Endothelial cell of umbilical vein (primary cell): ENCODE measurements at regions not wholly inside any gene's neighbourhood (a gene's known extent, or its start where the extent isn't known, plus 50 kb on each side); places are given as distances from the start of the nearest gene placed in this dataset.

Source experiments
- BruUV-seq: library from RNA; stranded (reverse); fragments of 400-500 nt; replicated peaks from 2 replicates; lab custom pipeline; 2021; lab: Mats Ljungman, UMichigan
- CTCF ChIA-PET: fragments of 300-600, 350-600 bp; sonication (Branson Sonifier 250); formaldehyde crosslinking; loops from one replicate; lab custom pipeline; 2021; ENCODE audit warnings: antibody characterized with exemption, inconsistent platforms; lab: Charles Lee
- POLR2A ChIA-PET: fragments of 300-600, 350-600 bp; sonication (Branson Sonifier 250); formaldehyde crosslinking; loops from one replicate; lab custom pipeline; 2021; ENCODE audit warnings: antibody characterized with exemption, inconsistent platforms; lab: Charles Lee
- DNase-seq: peaks from one replicate; pipeline ENCODE4 v3.0.0-alpha.2; 2011; ENCODE audit warnings: low read depth, low spot score
- FAIRE-seq: peaks from 2 replicates; lab custom pipeline; 2011; peaks lifted over from hg19 to GRCh38; lab: Jason Lieb, UNC
- H2AFZ ChIP-seq: 2 replicates; pipeline ENCODE4 v1.6.0; 2012; ENCODE audit warnings: low read depth, low read length, control low read depth, inconsistent platforms
- H3K27ac ChIP-seq: 2 replicates; pipeline ENCODE4 v1.5.1; 2011; ENCODE audit warnings: low read depth, mild to moderate bottlenecking, control low read depth, low read length, moderate library complexity; ENCODE audit not compliant: insufficient read depth
- H3K27me3 ChIP-seq, 2 experiments: 2 replicates each; pipeline versions ENCODE4 v1.6.0 to v1.6.1; 2011; ENCODE audit warnings: low read length in 2 of 2, mixed read lengths in 1 of 2; ENCODE audit not compliant: control insufficient read depth in 2 of 2, insufficient read depth in 2 of 2
- H3K36me3 ChIP-seq, 2 experiments: 2 replicates in 1 of 2; 3 replicates in 1 of 2; pipeline ENCODE4 v1.5.1; 2011; ENCODE audit warnings: low read length in 2 of 2, mild to moderate bottlenecking in 1 of 2, moderate library complexity in 1 of 2; ENCODE audit not compliant: control insufficient read depth in 2 of 2, insufficient read depth in 2 of 2; ENCODE audit errors: extremely low read depth in 1 of 2
- H3K4me1 ChIP-seq: 3 replicates; pipeline ENCODE4 v1.5.1; 2011; ENCODE audit warnings: mild to moderate bottlenecking, low read length; ENCODE audit not compliant: control insufficient read depth, insufficient read depth; ENCODE audit errors: extremely low read depth
- H3K4me2 ChIP-seq: 2 replicates; pipeline ENCODE4 v1.6.1; 2011; ENCODE audit warnings: low read length, control low read depth, mixed read lengths; ENCODE audit not compliant: insufficient read depth
- H3K4me3 ChIP-seq, 3 experiments: fragments of 200-600 bp in 1 of 3; sonication (generic), shearing (Covaris generic) in 1 of 3; replicated peaks in 1 of 3; 2 replicates each; pipeline ENCODE4 v1.5.1; 2011 to 2016; ENCODE audit warnings: control low read depth in 3 of 3, low read length in 3 of 3, mild to moderate bottlenecking in 2 of 3, inconsistent platforms in 1 of 3, low read depth in 1 of 3, moderate library complexity in 1 of 3; ENCODE audit not compliant: insufficient read depth in 1 of 3
- H3K79me2 ChIP-seq: 2 replicates; pipeline ENCODE4 v1.6.0; 2012; ENCODE audit warnings: low read length, inconsistent platforms; ENCODE audit not compliant: control insufficient read depth, insufficient read depth
- H3K9ac ChIP-seq: replicated peaks from 2 replicates; pipeline ENCODE3; 2011; ENCODE audit warnings: low read length, control low read depth; ENCODE audit not compliant: insufficient read depth; ENCODE audit errors: extremely low read depth
- H3K9me1 ChIP-seq: replicated peaks from 3 replicates; pipeline ENCODE4 v1.6.0; 2011; ENCODE audit warnings: mild to moderate bottlenecking, low read length; ENCODE audit not compliant: control insufficient read depth, insufficient read depth; ENCODE audit errors: extremely low read depth
- H3K9me3 ChIP-seq: replicated peaks from 2 replicates; pipeline ENCODE4 v1.5.1; 2012; ENCODE audit warnings: low read length, inconsistent platforms; ENCODE audit not compliant: control insufficient read depth, insufficient read depth
- H4K20me1 ChIP-seq: replicated peaks from 2 replicates; pipeline ENCODE3; 2011; ENCODE audit warnings: mild to moderate bottlenecking, low read length; ENCODE audit not compliant: control insufficient read depth, insufficient read depth; ENCODE audit errors: extremely low read depth
- CTCF ChIP-seq, 2 donors: IDR thresholded peaks; 1 replicate in 1 of 2; 2 replicates in 1 of 2; pipeline ENCODE4 v1.5.1; 2011; ENCODE audit warnings: low read length in 2 of 2, mild to moderate bottlenecking in 2 of 2, moderate library complexity in 2 of 2, control low read depth in 1 of 2, inconsistent platforms in 1 of 2, low read depth in 1 of 2; ENCODE audit not compliant: insufficient read depth in 1 of 2; ENCODE audit errors: extremely low read depth in 1 of 2
- EZH2 ChIP-seq: IDR thresholded peaks from 2 replicates; pipeline ENCODE4 v1.6.1; 2012; ENCODE audit warnings: borderline replicate concordance, low read depth, mild to moderate bottlenecking, moderate library complexity, low read length, inconsistent platforms; ENCODE audit not compliant: severe bottlenecking
- dilution Hi-C: fragments of 300-500 bp; cut with MboI; formaldehyde crosslinking; loops from one replicate; pipeline ENCODE4 v1.15.0; 2019; ENCODE audit warnings: low sequenced_read_pairs; ENCODE audit not compliant: extremely low pct_ligation_motif_present
- intact Hi-C: fragments of 100-400 bp; cut with micrococcal nuclease; formaldehyde crosslinking; loops from one replicate; pipeline ENCODE4 v1.10.0; 2022

GRCh38 chr11:134714021-134714656 is 302.1 kb upstream of the B3GAT1 start:
- Histone ChIP-seq H3K9me1 (no peaks in the 10 kb centered on the region), H3K27me3 (no peaks in the 10 kb centered on the region), H4K20me1 (no peaks in the 10 kb centered on the region), H3K9ac (no peak overlapping the region), H3K4me2 (no peak overlapping the region), H3K4me3 (no peak overlapping the region), H3K4me1 (no peaks in the 10 kb centered on the region), H3K79me2 (no peaks in the 10 kb centered on the region), H3K36me3 (no peaks in the 10 kb centered on the region), H3K27ac (no peak overlapping the region), H2AFZ (no peak overlapping the region), H3K9me3 (no peaks in the 10 kb centered on the region)
- dilution Hi-C loops = no loop called here
- no peak for TF ChIP-seq EZH2
- no peak for TF ChIP-seq CTCF (IDR thresholded peaks at IDR 0.05; ENCODE audit: extremely low read depth in 1 of 2, insufficient read depth in 1 of 2, low read depth in 1 of 2, low read length in 2 of 2)
- DNase-seq (no peak), FAIRE-seq (no peak)
- intact Hi-C loops = no loop called here
- BruUV-seq = no TSS peak
- POLR2A ChIA-PET = no interaction called here
- CTCF ChIA-PET = no interaction called here

- no peaks in the 10 kb centered on the region for H3K79me2 ChIP-seq
- dilution Hi-C loops (no loop called here), intact Hi-C loops (no loop called here)
- no peak overlapping the region for H3K4me2 ChIP-seq
- TF ChIP-seq EZH2 = no peak
- no peak overlapping the region for H3K9ac ChIP-seq
- H3K9me1 ChIP-seq = no peaks in the 10 kb centered on the region
- DNase-seq (no peak), FAIRE-seq (no peak)
- H3K36me3 ChIP-seq = no peaks in the 10 kb centered on the region
- H3K9me3 ChIP-seq = no peaks in the 10 kb centered on the region
- no peak overlapping the region for H2AFZ ChIP-seq
- no TSS peak for BruUV-seq
- no peaks in the 10 kb centered on the region for H3K27me3 ChIP-seq
- ChIA-PET CTCF (no interaction called here), POLR2A (no interaction called here)
- no peaks in the 10 kb centered on the region for H4K20me1 ChIP-seq
- no peak overlapping the region for H3K27ac ChIP-seq
- no peak overlapping the region for H3K4me3 ChIP-seq
- no peaks in the 10 kb centered on the region for H3K4me1 ChIP-seq
Measured at GRCh38 chr11:134712228-134713145, 300.4 kb upstream of the B3GAT1 start.
